ENCODE measurements at regions not wholly inside any gene's neighbourhood (a gene's known extent, or its start where the extent isn't known, plus 50 kb on each side); places are given as distances from the start of the nearest gene placed in this dataset.
"Not testable (repeated sequence)": the region's sequence is repeated elsewhere in the genome, so short reads cannot be mapped to it uniquely, and the experiment has no call there.

DNA sequence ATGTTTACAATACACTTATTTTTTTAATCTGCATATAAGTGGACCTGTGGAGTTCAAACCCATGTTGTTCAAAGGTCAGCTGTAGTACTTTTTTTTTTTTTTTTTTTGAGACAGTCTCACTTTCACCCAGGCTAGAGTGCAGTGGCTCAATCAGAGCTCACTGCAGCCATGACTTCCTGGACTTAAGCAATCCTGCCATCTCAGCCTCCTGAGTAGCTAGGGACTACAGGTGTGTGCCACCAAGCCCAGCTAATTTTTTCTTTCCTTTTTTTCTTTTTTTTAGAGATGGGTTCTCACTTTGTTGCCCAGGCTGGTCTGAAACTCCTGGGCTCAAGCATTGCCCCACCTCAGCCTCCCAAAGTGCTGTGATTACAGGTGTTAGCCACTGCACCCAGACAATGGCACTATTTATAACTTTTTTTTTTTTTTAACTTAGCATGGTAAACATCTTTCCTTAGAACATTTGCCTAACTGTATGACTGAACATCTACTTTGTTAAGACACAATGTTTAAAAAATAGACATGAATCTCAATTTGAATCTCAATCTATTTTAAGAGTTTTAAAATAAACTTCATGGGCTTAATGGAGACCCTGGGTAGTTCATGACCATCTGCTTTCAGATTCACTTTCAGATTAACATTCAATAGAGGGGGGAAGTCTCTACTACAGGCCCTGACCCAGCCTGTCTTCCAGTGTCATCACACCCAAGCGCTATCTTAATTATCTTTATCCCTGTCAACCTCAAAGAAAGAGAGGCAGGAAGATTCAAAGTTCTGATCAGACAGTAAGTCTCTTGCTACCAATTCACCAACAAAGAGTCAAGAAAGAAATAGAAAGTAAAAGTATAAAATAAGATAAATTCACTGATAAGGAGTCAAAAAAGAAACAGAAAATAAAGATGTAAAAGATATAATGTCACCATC is 97.7 kb upstream of the DOCK9 start:
- no peak for DNase-seq (ENCODE audit: low read depth in 3 of 3)

DNA sequence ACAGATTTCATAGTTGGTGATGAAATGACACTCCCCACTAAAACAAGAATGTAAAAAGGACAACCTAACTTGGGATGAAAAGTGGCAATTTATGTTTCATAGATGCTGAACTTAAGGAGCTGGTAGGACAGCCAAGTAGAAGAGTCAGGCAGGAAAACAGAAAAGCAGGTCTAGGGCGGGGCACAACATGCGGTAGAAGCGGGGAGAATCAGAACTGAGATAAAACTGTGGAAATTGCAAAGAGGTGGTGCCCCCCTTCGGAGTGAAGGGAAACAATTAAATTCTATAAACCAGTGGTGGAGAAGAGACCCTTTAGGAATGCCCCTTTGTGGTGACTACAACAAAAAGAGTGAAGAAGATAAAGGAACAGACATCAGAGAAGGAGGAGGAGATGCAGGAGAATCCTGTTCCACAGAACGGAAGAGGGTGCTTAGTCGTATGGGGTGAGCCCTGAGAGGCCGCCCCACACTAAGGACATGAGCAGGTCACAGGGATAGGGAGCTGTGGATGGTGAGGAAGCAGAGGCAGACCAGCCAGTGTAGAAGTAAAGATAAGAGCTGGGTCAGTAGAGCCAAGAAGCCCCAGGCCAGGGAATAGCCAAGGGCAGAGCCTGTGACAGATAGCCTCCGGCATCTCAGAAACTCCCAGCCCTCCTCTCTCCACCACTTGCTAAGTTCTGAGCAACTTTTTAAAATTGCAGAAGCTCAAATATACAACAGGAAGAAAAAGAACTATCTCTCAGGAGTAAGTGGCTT is 100.3 kb upstream of the DOCK9 start:
- DNase-seq (ENCODE audit: low read depth in 3 of 3), result no peak

DNA sequence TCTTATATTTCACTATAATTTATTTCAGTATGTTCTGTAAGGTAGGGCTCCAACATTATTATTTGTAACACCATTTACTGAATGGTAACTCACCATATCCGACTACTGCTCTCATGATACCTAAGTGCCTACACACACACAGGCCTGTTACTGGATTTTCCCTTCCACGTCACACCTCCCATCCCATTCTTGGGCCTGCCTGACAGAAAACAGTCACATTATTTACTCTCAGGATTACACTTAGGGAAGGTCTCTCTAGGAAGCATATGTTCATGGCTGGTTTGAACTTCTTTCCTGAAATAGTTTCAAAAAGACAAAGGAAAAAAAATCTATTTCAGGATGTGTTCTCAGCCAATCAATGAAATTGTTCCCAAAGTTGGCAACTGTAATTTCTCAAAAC is 102.3 kb upstream of the DOCK9 start:
- DNase-seq (ENCODE audit: low read depth in 3 of 3), result no peak

DNA sequence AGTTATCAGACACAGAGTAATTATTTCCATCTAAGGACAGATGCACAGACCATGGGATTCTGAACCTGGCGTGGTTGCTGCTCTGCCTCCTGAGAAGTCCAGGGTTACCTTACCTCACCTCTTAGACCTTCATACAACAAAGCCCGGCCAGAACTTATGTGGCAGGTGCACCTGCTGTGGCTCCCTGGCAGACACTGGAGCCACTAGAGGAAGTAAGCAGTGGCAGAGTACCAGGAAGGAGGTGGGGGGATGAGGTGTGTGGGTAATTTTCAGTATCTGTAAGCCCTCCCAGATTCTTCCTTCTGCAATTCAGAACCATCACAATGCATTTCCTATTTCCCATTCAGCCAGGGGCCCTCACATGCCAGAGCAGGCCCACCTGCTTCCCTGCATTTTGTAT is 106.1 kb upstream of the DOCK9 start:
- DNase-seq (ENCODE audit: low read depth in 3 of 3), result no peak

DNA sequence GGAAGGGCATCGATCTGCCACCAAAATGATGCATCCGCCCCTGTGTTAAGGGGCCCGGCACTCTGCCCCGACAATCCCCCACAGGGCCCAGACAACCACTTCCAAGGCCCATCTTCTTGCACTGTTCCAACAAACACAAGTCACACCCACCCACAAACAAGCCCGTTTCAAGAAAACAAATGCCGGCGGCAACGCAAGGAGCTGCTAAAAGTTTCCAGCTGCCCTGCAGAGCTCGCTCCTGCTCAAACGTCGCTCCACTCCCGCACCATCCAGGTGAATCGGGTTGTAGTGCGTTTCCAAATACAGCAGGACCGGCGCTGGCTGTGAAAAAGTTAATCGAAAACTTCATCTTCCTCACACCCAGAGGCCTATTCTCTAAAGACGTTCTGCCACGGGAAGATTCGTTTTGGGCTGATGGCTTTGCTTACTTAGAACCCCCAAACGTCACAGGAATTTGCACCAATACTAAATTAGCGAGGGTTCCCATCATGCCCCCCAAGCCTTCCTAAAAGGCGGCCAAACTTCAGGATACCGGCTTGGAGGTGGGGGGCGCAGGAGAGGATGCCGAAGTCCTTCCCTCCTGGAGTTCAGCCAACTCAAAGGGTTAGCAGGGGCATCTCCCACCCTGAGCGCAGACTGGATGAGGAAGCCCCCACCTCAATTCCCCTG is 107.4 kb upstream of the DOCK9 start:
- DNase-seq (ENCODE audit: low read depth in 3 of 3), result no peak

DNA sequence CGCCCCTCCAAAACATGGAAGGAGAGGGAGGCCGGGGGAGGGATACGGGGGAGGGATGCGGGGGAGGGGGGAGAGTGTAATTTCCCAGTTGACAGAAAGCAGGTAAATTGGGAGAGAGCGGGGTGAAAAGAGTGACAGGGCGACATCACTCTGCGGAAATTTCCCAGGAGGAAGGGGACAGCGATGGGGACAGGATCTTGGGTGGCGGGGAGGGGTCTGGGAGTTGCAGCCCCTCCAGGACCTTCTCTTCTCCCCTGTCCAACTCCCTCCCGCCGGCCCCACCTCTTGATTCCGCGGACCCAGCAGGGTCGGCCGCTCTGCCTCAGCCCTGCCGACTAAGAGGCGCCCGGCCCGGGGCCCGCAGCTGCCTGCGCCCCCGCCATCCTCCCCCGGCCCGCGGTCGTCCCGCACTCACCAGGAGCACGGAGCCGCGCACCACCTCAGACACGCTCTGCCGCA is 108.0 kb upstream of the DOCK9 start:
- DNase-seq (ENCODE audit: low read depth in 3 of 3), result no peak

DNA sequence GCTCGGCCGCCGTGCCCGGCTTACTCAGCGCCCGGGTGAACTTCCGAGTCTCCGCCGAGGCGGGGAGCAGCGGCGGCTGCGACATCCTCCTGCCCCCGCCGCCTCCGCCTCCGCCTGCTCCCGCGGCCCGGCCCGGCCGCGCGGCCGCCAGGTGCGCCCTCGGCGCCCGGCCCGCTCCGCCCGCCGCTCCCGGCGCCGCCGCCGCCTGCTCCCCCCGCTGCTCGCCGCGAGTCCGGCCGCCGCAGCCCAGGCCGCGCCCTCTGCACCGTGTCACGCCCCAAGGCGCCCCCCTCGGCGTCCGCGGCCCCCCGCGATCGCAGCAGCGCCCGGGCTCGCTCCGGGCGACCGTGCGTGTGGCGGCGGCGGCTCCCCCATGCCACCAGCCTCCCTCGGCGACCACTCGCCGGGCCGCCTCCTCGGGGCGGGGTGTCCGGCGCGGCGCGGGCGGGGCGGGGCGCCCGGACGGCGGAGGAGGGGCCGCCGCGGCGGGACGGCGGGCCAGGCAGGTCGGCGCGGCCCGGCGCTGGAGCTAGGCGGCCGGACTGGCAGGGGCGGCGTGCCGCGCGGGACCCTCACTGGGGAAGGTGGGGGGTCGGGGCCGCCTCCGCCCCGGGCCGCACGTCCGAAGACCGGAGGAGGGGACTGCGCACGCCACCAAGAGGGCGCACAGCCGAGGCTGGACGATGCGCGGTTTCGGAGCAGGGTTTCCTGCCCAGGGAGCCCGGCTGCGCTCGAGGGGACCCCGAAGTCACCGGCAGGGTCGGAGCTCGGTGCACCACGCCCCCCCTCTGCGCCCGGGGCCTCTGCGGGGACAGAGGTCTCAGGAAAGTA is 108.6 kb upstream of the DOCK9 start:
- DNase-seq (ENCODE audit: low read depth in 3 of 3), result peak; percentile 38 to 67 (median 39)

DNA sequence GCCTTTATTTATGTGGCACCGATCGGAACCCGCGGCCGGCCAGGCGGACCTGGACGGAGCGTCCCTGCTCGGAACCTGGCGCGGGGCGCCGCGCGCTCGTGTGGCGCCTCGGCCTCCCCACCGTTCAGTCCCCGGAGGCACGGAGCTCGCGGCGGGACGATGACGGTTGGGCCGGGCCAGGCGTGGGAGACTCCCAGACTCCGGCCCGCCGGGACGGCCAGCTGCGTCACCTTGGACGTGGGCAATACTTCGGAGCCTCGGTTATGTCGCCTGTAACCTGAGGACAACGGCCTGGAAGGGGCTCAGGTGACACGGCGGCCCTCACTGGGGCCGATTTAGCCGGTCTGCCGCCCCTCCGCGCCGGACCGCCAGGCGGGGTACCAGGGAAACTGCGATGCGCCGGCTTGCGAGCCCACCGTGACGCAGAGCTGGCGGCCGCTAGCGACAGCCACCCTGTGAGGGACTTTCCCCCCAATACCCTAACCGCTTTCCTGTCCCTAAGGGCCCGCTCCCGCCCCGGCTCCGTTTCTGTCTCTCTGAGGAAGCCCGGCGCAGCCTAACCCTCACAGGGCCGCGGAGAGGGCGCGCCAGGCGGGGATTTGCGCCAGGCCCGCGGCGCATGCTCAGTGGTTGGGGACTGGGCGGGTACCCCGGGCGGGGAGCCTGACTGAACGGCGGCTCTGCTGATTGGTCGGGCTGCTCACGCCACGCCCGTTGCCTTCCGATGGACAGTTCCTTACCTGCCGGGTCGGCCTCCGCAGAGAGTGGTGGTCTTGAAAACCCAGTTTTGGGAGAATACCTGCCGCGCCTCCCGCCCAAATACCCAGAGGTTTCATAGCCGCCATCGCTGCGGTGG is 109.5 kb upstream of the DOCK9 start:
- DNase-seq (ENCODE audit: low read depth in 3 of 3), result peak; percentile 83 to 93 (median 88)

DNA sequence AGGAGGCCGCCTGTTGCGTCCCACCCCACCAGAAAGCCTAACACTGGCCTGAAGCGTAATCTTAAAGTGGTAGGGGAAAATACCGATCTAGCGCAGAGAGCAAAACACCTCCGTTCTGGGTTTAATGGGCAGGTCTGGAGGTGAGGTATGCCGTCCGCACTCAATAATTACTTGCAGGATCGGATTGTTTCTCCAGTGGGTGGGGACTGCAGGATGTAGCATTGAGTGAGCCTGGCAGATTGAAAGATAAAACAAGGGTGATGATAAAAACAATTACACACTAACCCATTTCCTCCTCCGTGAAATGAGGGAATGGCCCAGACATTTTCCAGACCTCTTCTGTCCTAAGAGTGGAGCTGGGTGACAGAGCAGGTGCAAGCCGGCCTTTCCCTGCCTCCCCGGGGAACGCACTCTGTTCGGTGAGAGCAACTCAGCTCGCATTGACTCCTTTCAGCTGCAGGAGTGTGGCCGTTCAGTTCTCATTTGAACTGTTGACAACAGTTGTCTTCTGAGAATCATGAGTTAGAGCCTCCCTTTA is 110.2 kb upstream of the DOCK9 start:
- peak in 1 of 3 experiments; percentile 11 for DNase-seq (ENCODE audit: low read depth in 3 of 3)

DNA sequence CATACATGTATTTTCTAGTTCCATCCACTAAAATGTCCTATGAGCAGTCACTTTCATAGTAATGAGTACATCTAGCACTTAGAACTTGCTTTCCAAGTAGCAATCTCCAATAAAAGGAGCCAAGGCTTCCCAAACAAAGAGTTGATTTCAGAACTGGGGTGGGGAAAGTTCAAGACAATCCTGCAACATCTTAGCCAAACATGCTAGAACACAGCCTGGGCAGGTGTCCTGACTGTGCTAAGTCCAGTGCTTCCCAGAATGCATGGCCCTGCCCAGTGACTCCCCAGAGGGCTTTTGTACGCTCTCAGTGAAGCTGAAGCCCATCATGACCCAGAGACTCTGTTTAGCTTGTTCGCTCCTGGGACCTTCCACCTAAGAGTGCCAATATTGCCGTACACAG is 106.7 kb upstream of the UBAC2 start:
- DNase-seq (ENCODE audit: low read depth in 3 of 3), result no peak

DNA sequence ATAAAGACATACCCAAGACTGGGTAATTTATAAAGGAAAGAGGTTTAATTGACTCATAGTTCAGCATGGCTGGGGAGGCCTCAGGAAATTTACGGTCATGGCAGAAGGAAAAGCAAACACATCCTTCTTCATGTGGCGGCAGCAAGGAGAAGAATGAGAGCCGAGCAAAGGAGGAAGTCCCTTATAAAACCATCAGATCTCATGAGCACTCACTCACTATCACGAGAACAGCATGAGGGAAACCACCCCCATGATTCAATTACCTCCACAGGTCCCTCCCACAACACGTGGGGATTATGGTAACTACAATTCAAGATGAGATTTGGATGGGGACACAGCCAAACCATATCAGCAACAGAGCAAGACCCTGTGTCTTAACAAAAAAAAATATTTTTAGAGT is 98.8 kb upstream of the UBAC2 start:
- DNase-seq (ENCODE audit: low read depth in 3 of 3), result not testable (repeated sequence)

DNA sequence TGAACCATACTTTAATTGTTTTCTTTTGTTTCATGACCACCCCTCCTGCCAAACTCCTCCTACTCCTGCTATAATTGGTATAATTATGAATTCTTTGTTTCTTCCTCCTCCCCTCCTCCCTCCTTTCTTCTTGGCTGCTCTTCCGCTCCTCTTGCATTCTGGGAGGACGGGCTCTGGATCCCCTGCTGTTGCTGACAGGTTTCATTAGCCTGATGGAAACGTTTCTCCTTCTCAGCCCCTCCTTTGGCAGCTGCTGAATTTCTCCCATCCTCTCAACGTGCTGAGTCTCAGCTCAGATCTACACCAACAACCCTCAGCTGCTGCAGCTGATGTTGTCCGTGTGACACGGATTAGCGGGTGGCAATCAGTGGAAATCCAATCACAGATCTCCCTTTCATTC is 97.1 kb upstream of the UBAC2 start:
- no peak for DNase-seq (ENCODE audit: low read depth in 3 of 3)

DNA sequence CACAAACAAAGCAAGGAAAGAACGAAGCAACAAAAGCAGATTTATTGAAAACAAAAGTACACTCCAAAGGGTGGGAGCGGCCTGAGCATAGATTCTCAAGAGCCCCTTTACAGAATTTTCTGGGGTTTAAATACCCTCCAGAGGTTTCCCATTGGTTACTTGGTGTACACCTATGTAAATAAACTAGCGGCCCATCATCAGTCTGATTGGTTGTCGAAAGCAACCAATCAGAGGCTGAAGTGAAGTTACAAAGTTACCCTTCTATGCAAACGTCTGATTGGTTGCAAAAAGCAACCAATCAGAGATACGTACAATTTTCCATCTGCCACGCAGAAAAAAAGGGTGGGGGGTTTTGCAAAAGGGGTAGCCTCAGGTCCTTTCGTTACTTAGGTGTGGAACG is 96.3 kb upstream of the UBAC2 start:
- no peak for DNase-seq (ENCODE audit: low read depth in 3 of 3)

DNA sequence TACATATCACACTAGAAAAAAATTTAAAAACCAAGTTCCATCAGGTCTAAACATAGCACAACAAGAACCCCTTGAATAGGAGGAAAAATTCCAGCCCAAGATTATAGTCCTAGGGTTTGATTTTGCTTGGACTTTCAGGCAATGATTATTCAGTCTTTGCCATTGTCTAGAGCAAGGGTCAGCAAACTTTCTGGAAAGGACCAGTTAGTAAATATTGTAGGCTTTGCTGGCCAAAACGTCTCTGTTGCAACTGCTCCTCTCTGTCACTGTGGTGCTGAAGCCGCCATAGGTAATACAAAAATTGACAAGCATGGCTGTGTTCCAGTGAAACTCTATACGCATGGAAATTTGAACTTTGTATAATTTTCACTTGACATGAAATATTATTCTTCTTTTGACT is 95.5 kb upstream of the UBAC2 start:
- no peak for DNase-seq (ENCODE audit: low read depth in 3 of 3)

DNA sequence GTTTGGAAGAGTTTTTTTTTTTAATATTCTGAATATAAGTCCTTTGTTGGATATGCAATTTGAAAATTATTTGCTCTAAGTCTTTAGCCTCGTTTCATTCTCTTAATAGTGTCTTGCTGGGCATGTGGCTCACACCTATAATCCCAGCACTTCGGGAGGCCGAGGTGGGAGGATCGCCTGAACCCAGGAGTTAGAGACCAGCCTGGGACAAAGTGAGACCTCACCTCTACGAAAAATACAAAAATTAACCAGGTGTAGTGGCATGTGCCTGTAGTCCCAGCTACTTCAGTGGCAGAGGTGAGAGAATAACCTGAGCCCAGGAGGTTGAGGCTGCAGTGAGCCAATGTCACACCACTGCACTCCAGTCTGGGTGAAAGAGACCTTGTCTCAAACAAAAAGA is 87.3 kb upstream of the UBAC2 start:
- DNase-seq (ENCODE audit: low read depth in 3 of 3), result no peak

DNA sequence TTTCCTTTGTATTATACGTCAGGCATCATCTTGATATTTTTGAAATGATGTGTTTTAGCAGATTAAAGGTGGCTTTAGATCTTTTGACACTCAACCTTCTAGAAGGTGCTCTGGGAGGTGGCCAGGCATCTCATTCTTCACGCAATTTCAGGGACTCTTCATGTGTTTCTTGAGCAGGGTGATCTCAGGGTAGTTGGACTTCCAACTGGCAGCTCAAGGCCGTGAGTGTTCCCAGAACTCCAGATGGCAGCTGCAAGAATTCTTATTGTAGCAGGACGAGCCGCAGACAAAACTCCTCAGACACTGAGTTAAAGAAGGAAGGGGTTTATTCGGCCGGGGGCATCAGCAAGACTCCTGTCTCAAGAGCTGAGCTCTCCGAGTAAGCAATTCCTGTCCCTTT is 82.5 kb upstream of the UBAC2 start:
- DNase-seq (ENCODE audit: low read depth in 3 of 3), result no peak

DNA sequence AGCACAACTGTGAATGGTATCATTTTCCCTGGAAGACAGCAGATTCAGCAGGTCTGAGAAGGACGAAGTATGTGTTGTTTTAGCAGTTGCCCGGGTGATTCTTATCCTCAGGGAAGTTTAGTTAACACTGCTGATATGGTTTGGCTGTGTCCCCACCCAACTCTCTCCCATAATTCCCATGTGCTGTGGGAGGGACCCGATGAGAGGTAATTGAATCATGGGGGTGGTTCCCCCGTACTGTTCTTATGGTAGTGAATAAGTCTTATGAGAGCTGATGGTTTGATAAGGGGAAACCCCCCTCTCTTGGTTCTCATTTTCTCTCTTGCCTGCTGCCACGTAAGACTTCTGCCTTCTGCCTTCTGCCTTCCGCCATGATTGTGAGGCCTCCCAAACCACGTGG is 81.0 kb upstream of the UBAC2 start:
- DNase-seq (ENCODE audit: low read depth in 3 of 3), result peak; percentile 7 to 37 (median 35)

DNA sequence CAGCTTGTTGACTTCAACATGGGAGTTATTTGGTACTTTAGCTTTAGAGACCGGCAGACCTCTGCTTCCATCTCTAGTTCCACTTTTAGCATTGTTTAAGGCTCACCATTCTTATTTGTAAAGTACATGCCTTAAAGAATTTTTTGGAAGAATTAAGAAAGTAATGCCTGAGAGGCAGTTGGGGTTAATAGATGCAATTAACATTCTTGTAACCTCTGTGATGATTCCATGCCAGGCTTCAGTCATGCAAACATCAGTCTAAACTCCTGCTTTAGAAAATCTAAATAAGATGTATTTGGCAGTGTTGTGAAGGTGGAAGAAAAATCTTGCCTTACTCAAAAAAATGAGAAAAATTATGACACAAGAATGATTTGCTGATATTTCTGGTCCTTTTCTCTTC is 79.9 kb upstream of the UBAC2 start:
- no peak for DNase-seq (ENCODE audit: low read depth in 3 of 3)

DNA sequence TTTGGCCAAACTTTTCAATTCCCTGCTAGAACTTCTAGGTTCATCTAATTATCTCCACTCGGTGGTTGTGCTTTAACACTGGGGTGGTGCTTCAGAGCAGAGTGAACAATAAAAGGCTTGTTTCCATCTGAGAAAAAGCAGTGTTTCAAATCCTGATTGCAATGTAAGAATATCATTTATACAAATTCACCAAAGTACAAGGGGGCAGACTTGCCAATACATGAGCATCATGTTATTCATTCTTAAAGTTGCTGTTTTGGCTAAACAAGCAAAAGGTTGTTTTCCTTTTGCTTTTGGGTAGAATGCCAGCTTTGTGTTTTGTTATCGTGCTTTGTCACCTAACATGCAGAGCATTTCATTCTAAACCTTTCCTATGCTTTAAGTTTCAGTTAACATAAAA is 78.5 kb upstream of the UBAC2 start:
- DNase-seq (ENCODE audit: low read depth in 3 of 3), result no peak
